ENCODE measurements at regions not wholly inside any gene's neighbourhood (a gene's known extent, or its start where the extent isn't known, plus 50 kb on each side); places are given as distances from the start of the nearest gene placed in this dataset.

GRCh38 chr6:150686566-150686965 lies 86.9 kb downstream of the PLEKHG1 start:
- no peak for ATAC-seq (ENCODE audit: insufficient read depth, low read depth)
- H3K4me1 ChIP-seq (ENCODE audit: insufficient read depth, low read length) = no peaks in the 10 kb centered on the region
- no peak overlapping the region for H3K27ac ChIP-seq (ENCODE audit: low read length)
- no peaks in the 10 kb centered on the region for H3K9me3 ChIP-seq (ENCODE audit: insufficient read depth, low read length, severe bottlenecking)
- TF ChIP-seq, protein P1, sequence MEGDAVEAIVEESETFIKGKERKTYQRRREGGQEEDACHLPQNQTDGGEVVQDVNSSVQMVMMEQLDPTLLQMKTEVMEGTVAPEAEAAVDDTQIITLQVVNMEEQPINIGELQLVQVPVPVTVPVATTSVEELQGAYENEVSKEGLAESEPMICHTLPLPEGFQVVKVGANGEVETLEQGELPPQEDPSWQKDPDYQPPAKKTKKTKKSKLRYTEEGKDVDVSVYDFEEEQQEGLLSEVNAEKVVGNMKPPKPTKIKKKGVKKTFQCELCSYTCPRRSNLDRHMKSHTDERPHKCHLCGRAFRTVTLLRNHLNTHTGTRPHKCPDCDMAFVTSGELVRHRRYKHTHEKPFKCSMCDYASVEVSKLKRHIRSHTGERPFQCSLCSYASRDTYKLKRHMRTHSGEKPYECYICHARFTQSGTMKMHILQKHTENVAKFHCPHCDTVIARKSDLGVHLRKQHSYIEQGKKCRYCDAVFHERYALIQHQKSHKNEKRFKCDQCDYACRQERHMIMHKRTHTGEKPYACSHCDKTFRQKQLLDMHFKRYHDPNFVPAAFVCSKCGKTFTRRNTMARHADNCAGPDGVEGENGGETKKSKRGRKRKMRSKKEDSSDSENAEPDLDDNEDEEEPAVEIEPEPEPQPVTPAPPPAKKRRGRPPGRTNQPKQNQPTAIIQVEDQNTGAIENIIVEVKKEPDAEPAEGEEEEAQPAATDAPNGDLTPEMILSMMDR (IDR thresholded peaks at IDR 0.05; ENCODE audit: borderline replicate concordance, extremely low read depth, low read length, poor library complexity, severe bottlenecking) = no peak
- H3K27me3 ChIP-seq (ENCODE audit: insufficient read depth, low read length, poor library complexity) = peaks cover 7% of the 10 kb centered on the region
- no peak overlapping the region for H2AFZ ChIP-seq (ENCODE audit: low read depth, low read length)
- H3K9ac ChIP-seq (ENCODE audit: low read depth, low read length) = no peak overlapping the region
- H3K4me2 ChIP-seq (ENCODE audit: insufficient read depth, low read length) = no peak overlapping the region
- H4K20me1 ChIP-seq (ENCODE audit: insufficient read depth, low read length) = no peaks in the 10 kb centered on the region
- H3K36me3 ChIP-seq (ENCODE audit: insufficient read depth, low read length) = no peaks in the 10 kb centered on the region
- DNase-seq = no peak
- H3K79me2 ChIP-seq (ENCODE audit: insufficient read depth, low read length) = no peaks in the 10 kb centered on the region
- no peak overlapping the region for H3K4me3 ChIP-seq (ENCODE audit: low read depth in 1 of 2, low read length in 2 of 2)

- DNase-seq = no peak
- no peak overlapping the region for H3K4me2 ChIP-seq (ENCODE audit: insufficient read depth, low read length)
- H3K9me3 ChIP-seq (ENCODE audit: insufficient read depth, low read length, severe bottlenecking) = no peaks in the 10 kb centered on the region
- no peaks in the 10 kb centered on the region for H4K20me1 ChIP-seq (ENCODE audit: insufficient read depth, low read length)
- TF ChIP-seq, protein P1 (IDR thresholded peaks at IDR 0.05; ENCODE audit: borderline replicate concordance, extremely low read depth, low read length, poor library complexity, severe bottlenecking) = no peak
- no peak for TF ChIP-seq EZH2 (IDR thresholded peaks at IDR 0.05; ENCODE audit: borderline replicate concordance, low read depth, low read length, severe bottlenecking)
- no peak overlapping the region for H3K9ac ChIP-seq (ENCODE audit: low read depth, low read length)
- no peak overlapping the region for H3K4me3 ChIP-seq (ENCODE audit: low read depth in 1 of 2, low read length in 2 of 2)
- H3K79me2 ChIP-seq (ENCODE audit: insufficient read depth, low read length) = no peaks in the 10 kb centered on the region
- no peak overlapping the region for H2AFZ ChIP-seq (ENCODE audit: low read depth, low read length)
- no peaks in the 10 kb centered on the region for H3K36me3 ChIP-seq (ENCODE audit: insufficient read depth, low read length)
- no peaks in the 10 kb centered on the region for H3K4me1 ChIP-seq (ENCODE audit: insufficient read depth, low read length)
- H3K27ac ChIP-seq (ENCODE audit: low read length) = no peak overlapping the region
- no peaks in the 10 kb centered on the region for H3K27me3 ChIP-seq (ENCODE audit: insufficient read depth, low read length, poor library complexity)
- ATAC-seq (ENCODE audit: insufficient read depth, low read depth) = no peak
These were observed 87.8 kb downstream of the PLEKHG1 start for GRCh38 chr6:150687508-150687907.

GRCh38 chr6:150689900-150690590 lies 90.4 kb downstream of the PLEKHG1 start:
- Histone ChIP-seq H3K4me3 (ENCODE audit: low read depth in 1 of 2, low read length in 2 of 2) (no peak overlapping the region), H3K9me3 (ENCODE audit: insufficient read depth, low read length, severe bottlenecking) (no peaks in the 10 kb centered on the region), H3K27me3 (ENCODE audit: insufficient read depth, low read length, poor library complexity) (no peaks in the 10 kb centered on the region), H3K9ac (ENCODE audit: low read depth, low read length) (no peak overlapping the region), H3K79me2 (ENCODE audit: insufficient read depth, low read length) (no peaks in the 10 kb centered on the region), H4K20me1 (ENCODE audit: insufficient read depth, low read length) (no peaks in the 10 kb centered on the region), H3K36me3 (ENCODE audit: insufficient read depth, low read length) (no peaks in the 10 kb centered on the region), H2AFZ (ENCODE audit: low read depth, low read length) (no peak overlapping the region), H3K27ac (ENCODE audit: low read length) (no peak overlapping the region), H3K4me2 (ENCODE audit: insufficient read depth, low read length) (no peak overlapping the region), H3K4me1 (ENCODE audit: insufficient read depth, low read length) (no peaks in the 10 kb centered on the region)
- ATAC-seq (ENCODE audit: insufficient read depth, low read depth) = no peak
- TF ChIP-seq EZH2 (IDR thresholded peaks at IDR 0.05; ENCODE audit: borderline replicate concordance, low read depth, low read length, severe bottlenecking) = no peak
- TF ChIP-seq, protein P1 (IDR thresholded peaks at IDR 0.05; ENCODE audit: borderline replicate concordance, extremely low read depth, low read length, poor library complexity, severe bottlenecking) = no peak
- DNase-seq = no peak

Data from DND-41 (cell line).